ENCODE measurements at regions not wholly inside any gene's neighbourhood (a gene's known extent, or its start where the extent isn't known, plus 50 kb on each side); places are given as distances from the start of the nearest gene placed in this dataset.

GRCh38 chr13:20337884-20338551, 105.9 kb upstream of the GJB6 start:
- TF ChIP-seq, protein P1, sequence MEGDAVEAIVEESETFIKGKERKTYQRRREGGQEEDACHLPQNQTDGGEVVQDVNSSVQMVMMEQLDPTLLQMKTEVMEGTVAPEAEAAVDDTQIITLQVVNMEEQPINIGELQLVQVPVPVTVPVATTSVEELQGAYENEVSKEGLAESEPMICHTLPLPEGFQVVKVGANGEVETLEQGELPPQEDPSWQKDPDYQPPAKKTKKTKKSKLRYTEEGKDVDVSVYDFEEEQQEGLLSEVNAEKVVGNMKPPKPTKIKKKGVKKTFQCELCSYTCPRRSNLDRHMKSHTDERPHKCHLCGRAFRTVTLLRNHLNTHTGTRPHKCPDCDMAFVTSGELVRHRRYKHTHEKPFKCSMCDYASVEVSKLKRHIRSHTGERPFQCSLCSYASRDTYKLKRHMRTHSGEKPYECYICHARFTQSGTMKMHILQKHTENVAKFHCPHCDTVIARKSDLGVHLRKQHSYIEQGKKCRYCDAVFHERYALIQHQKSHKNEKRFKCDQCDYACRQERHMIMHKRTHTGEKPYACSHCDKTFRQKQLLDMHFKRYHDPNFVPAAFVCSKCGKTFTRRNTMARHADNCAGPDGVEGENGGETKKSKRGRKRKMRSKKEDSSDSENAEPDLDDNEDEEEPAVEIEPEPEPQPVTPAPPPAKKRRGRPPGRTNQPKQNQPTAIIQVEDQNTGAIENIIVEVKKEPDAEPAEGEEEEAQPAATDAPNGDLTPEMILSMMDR (IDR thresholded peaks at IDR 0.05), result no peak
- no peak for TF ChIP-seq POLR2A (IDR thresholded peaks at IDR 0.05)
- TF ChIP-seq EP300 (IDR thresholded peaks at IDR 0.05), result no peak
- TF ChIP-seq POLR2AphosphoS5 (IDR thresholded peaks at IDR 0.05), result no peak
